ENCODE measurements at regions not wholly inside any gene's neighbourhood (a gene's known extent, or its start where the extent isn't known, plus 50 kb on each side); places are given as distances from the start of the nearest gene placed in this dataset.

DNA sequence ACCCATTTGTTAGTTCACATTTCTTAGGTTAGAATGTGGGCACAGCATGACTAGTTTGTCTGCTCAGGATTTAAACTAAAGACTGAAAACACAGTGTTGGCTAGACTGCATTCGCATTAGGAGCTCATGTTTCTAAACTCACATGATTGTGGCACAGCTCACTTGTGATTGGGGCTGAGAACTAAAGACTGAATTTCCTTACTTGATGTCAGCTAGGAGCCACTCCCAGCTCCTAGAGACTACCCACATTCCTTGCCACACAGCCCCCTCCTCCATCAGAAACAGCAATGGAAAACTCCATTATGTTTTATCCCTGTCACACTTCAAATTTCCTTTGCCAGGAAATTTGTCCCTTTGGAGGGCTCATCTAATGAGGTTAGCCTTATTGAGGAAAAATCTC is 170.2 kb upstream of the NUDT6 start:
- Histone ChIP-seq H3K27ac (ENCODE audit: control insufficient read depth, insufficient read depth, low read length) (no peak overlapping the region), H3K9ac (ENCODE audit: control insufficient read depth, extremely low read depth, insufficient read depth, low read length) (no peak overlapping the region), H2AFZ (ENCODE audit: control insufficient read depth, low read length) (no peak overlapping the region), H3K4me3 (ENCODE audit: control insufficient read depth in 2 of 3, extremely low read depth in 1 of 3, insufficient read depth in 2 of 3, low read depth in 1 of 3, low read length in 3 of 3) (no peak overlapping the region), H3K27me3 (ENCODE audit: control insufficient read depth, extremely low read depth, insufficient read depth, low read length) (no peaks in the 10 kb centered on the region), H3K9me3 (ENCODE audit: control insufficient read depth, low read depth, low read length) (no peaks in the 10 kb centered on the region), H3K79me2 (ENCODE audit: control insufficient read depth, insufficient read depth, low read length) (no peaks in the 10 kb centered on the region), H3K4me2 (ENCODE audit: control insufficient read depth, extremely low read depth, insufficient read depth, low read depth, low read length) (no peak overlapping the region), H3K9me1 (ENCODE audit: control insufficient read depth, extremely low read depth, insufficient read depth, low read length) (no peaks in the 10 kb centered on the region), H3K36me3 (ENCODE audit: control insufficient read depth in 2 of 2, extremely low read depth in 1 of 2, insufficient read depth in 2 of 2, low read length in 2 of 2) (peaks cover 0 to 3% of the 10 kb centered on the region in 2 experiments), H3K4me1 (ENCODE audit: control insufficient read depth, extremely low read depth, insufficient read depth, low read length) (no peaks in the 10 kb centered on the region), H4K20me1 (ENCODE audit: control insufficient read depth, extremely low read depth, insufficient read depth, low read length) (no peaks in the 10 kb centered on the region)
- FAIRE-seq (no peak), DNase-seq (ENCODE audit: low read depth, low spot score) (no peak)
- dilution Hi-C loops (cut with MboI; ENCODE audit: extremely low pct_ligation_motif_present, low sequenced_read_pairs) = no loop called here
- TF ChIP-seq, protein P1, sequence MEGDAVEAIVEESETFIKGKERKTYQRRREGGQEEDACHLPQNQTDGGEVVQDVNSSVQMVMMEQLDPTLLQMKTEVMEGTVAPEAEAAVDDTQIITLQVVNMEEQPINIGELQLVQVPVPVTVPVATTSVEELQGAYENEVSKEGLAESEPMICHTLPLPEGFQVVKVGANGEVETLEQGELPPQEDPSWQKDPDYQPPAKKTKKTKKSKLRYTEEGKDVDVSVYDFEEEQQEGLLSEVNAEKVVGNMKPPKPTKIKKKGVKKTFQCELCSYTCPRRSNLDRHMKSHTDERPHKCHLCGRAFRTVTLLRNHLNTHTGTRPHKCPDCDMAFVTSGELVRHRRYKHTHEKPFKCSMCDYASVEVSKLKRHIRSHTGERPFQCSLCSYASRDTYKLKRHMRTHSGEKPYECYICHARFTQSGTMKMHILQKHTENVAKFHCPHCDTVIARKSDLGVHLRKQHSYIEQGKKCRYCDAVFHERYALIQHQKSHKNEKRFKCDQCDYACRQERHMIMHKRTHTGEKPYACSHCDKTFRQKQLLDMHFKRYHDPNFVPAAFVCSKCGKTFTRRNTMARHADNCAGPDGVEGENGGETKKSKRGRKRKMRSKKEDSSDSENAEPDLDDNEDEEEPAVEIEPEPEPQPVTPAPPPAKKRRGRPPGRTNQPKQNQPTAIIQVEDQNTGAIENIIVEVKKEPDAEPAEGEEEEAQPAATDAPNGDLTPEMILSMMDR (optimal IDR thresholded peaks at IDR 0.05 in 1 of 3, IDR thresholded peaks at IDR 0.05 in 1 of 3, conservative IDR thresholded peaks at IDR 0.05 in 1 of 3; ENCODE audit: extremely low read depth in 1 of 3, insufficient read depth in 2 of 3, low read length in 3 of 3) = no peak

DNA sequence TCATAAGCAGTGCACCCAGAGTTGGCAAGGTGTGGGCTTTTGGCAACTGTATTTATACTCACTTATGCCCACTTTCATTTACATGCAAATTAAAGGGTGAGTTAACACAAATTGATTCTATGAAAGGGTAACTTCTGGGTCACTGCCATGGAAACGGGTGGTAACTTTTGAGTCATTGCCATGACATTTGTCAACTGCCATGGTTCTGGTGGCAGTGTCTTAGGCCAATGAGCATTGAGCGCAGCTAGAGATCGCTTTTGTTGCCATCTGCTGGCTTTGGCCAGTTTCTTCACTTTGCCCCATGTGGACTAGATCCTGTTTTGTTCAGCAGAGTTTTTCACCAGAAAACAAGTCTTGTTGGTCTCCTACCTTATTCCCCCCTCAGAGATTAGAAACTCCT is 170.8 kb upstream of the NUDT6 start:
- Histone ChIP-seq H3K4me1 (ENCODE audit: control insufficient read depth, extremely low read depth, insufficient read depth, low read length) (no peaks in the 10 kb centered on the region), H3K27me3 (ENCODE audit: control insufficient read depth, extremely low read depth, insufficient read depth, low read length) (no peaks in the 10 kb centered on the region), H2AFZ (ENCODE audit: control insufficient read depth, low read length) (no peak overlapping the region), H3K79me2 (ENCODE audit: control insufficient read depth, insufficient read depth, low read length) (no peaks in the 10 kb centered on the region), H3K27ac (ENCODE audit: control insufficient read depth, insufficient read depth, low read length) (no peak overlapping the region), H3K9me3 (ENCODE audit: control insufficient read depth, low read depth, low read length) (no peaks in the 10 kb centered on the region), H3K36me3 (ENCODE audit: control insufficient read depth in 2 of 2, extremely low read depth in 1 of 2, insufficient read depth in 2 of 2, low read length in 2 of 2) (peaks cover 0 to 3% of the 10 kb centered on the region in 2 experiments), H3K4me3 (ENCODE audit: control insufficient read depth in 2 of 3, extremely low read depth in 1 of 3, insufficient read depth in 2 of 3, low read depth in 1 of 3, low read length in 3 of 3) (no peak overlapping the region), H3K9me1 (ENCODE audit: control insufficient read depth, extremely low read depth, insufficient read depth, low read length) (no peaks in the 10 kb centered on the region), H3K9ac (ENCODE audit: control insufficient read depth, extremely low read depth, insufficient read depth, low read length) (no peak overlapping the region), H4K20me1 (ENCODE audit: control insufficient read depth, extremely low read depth, insufficient read depth, low read length) (no peaks in the 10 kb centered on the region), H3K4me2 (ENCODE audit: control insufficient read depth, extremely low read depth, insufficient read depth, low read depth, low read length) (no peak overlapping the region)
- no peak for TF ChIP-seq EZH2 (IDR thresholded peaks at IDR 0.05; ENCODE audit: low read length)
- TF ChIP-seq, protein P1 (optimal IDR thresholded peaks at IDR 0.05 in 1 of 3, IDR thresholded peaks at IDR 0.05 in 1 of 3, conservative IDR thresholded peaks at IDR 0.05 in 1 of 3; ENCODE audit: extremely low read depth in 1 of 3, insufficient read depth in 2 of 3, low read length in 3 of 3) = peak; percentile 8 to 19 (median 9)
- dilution Hi-C loops (cut with MboI; ENCODE audit: extremely low pct_ligation_motif_present, low sequenced_read_pairs) = no loop called here
- DNase-seq (ENCODE audit: low read depth, low spot score) = no peak
- peak; percentile 51 for FAIRE-seq

Data from keratinocyte (primary cell).